ENCODE measurements at regions not wholly inside any gene's neighbourhood (a gene's known extent, or its start where the extent isn't known, plus 50 kb on each side); places are given as distances from the start of the nearest gene placed in this dataset.

GRCh38 chr11:113553235-113553634 is 78.0 kb upstream of the DRD2 start:
- no peak for DNase-seq

- no peak for DNase-seq
Measured at GRCh38 chr11:113552271-113552670, 77.1 kb upstream of the DRD2 start.

GRCh38 chr11:113551645-113552044 is 76.4 kb upstream of the DRD2 start:
- no peak for DNase-seq

- DNase-seq = peak; percentile 73
Measured at GRCh38 chr11:113549611-113550578, 74.7 kb upstream of the DRD2 start.

GRCh38 chr11:113549061-113549460 is 73.9 kb upstream of the DRD2 start:
- DNase-seq = no peak

GRCh38 chr11:113547739-113548138 is 72.5 kb upstream of the DRD2 start:
- no peak for DNase-seq

- no peak for DNase-seq
Measured at GRCh38 chr11:113546757-113547507, 71.7 kb upstream of the DRD2 start.

GRCh38 chr11:113542420-113542819 is 67.2 kb upstream of the DRD2 start:
- no peak for DNase-seq

- DNase-seq = no peak
Measured at GRCh38 chr11:113540416-113541330, 65.5 kb upstream of the DRD2 start.

- DNase-seq = no peak
Measured at GRCh38 chr11:113538451-113539412, 63.5 kb upstream of the DRD2 start.

GRCh38 chr11:113534625-113535024 is 59.4 kb upstream of the DRD2 start:
- no peak for DNase-seq

GRCh38 chr11:113533425-113533698 is 58.2 kb upstream of the DRD2 start:
- DNase-seq = no peak

GRCh38 chr11:113532697-113533424 is 57.7 kb upstream of the DRD2 start:
- DNase-seq = peak; percentile 28

- no peak for DNase-seq
Measured at GRCh38 chr11:113531575-113532451, 56.6 kb upstream of the DRD2 start.

- DNase-seq = no peak
Measured at GRCh38 chr11:113531083-113531482, 55.9 kb upstream of the DRD2 start.

GRCh38 chr11:113529606-113530005 is 54.4 kb upstream of the DRD2 start:
- DNase-seq = no peak

GRCh38 chr11:113528982-113529381 is 53.8 kb upstream of the DRD2 start:
- DNase-seq = no peak

GRCh38 chr11:113526521-113526920 is 51.3 kb upstream of the DRD2 start:
- no peak for DNase-seq
